Left kidney (tissue), 1 donor: ENCODE measurements at regions not wholly inside any gene's neighbourhood (a gene's known extent, or its start where the extent isn't known, plus 50 kb on each side); places are given as distances from the start of the nearest gene placed in this dataset.

Experiments
- DNase-seq: peaks from one replicate; pipeline ENCODE4 v3.0.0-alpha.2; 2013

DNA sequence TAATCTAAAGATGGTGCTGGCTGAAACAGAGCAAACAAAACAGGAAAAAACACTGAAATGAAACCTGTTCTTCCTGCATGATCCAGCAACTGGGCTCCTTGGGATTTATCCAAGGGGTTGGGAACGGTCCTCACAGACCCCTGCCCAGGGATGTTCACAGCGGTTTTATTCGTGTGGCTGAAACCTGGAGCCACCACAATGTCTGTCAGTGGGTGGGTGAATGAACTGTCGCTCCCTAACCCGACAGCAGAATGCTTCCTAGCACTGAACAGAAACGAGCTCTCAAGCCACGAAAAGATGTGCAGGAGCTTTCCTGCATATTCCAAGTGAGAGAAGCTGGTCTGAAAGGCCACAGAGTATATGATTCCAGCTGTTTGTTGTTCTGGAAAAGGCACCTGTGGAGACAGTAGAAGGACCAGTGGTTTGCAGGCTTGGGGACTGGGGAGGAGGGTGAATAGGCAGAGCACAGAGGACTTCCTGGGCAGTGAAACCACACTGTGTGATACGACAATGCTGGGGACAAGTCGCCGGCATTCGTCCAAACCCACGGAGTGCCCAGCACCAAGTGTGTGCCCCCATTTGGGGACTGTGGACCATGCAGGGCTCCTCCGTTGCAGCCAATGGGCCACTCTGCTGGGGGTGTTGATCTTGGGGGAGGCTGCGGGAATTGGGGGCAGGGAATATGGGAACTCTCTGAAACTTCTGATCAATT lies 73.9 kb downstream of the TEX29 start:
- no peak for DNase-seq

DNA sequence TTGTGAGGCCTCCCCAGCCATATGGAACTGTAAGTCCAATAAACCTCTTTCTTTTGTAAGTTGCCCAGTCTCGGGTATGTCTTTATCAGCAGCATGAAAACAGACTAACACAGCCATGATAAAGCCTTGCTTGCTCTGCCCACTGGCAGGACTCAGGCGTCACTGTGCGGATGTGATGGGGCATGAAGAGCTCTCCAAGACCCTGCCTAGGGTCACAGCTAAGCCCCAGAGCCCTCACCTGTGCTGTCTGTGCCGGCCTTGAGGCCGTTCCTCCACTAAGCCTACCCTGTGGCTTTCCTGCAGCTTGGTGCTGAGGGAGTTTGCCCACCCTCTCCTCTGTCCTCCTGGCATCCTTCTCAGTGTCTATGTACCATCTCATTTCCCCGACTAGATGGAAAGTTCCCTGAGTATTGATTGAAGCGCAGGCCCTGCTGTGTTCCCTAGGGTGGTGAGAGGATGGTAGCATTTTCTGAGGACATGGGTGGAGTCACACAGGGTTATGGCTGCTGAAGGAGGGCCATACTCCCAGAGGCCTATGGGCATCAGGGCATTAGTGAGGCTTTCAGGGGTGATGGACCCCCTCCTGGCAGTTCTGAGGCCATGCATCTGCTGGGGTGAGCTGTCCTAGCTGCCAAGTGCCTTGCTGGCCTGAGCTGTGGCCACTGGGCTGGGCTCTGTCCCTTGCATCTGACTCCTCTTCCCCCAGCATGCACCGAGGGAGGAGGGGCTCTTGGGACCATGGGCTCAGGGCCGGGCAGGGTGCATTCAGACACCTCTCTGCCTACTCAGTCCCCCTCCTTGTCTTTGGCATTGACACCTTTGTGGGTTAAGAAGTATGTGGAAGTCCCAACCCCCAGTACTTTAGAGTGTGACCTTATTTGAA lies 75.3 kb downstream of the TEX29 start:
- no peak for DNase-seq

DNA sequence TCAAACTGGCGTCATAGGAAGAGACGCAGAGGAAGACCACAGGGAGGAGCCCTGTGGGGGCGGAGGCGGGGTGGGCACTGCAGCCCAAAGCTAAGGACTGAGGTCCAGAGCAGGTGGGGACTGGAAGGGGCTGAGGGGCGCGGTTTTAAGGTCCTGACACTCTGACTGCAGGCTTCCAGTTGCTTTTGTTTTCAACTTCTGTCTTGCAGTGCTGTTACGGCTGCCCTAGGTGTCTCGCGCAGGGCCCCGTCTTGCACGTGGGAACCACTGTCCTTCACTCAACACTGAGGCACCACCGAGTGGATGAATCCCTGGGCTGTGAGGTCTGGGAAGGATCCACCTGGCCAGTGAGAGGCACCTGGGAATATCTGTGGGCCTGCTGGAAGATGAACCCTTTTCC lies 76.0 kb downstream of the TEX29 start:
- no peak for DNase-seq

DNA sequence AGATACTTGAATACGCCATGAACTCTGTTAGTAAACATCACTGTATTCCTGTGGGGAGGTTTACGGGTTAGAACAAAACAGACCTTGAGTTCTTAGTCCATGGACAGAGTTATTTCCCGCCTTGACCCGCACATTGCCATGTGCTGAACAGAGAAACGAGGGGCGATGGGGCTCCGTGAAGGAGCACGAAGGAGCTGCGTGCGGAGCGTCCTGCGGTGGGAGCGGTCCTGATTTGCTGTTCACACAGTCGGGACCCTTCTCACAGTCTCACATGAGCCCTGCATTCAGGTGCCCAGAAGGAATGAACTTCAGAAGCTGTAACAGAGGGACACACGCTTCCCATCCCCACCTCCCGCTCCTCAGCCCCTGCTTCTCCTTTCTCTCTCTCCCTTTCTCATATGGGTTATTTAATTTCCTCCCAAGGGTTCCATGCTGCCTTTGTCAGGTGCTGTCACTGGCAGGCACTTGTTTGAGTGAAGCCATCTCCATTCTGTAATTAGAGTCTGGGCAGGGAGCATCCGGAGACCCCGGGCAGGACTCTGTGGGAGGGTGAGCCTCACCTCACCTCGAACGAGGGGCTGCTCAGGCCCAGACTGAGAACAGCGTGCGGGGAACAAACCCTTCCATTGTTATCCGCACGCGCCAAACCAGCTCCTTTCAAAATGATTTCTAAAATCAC lies 76.9 kb downstream of the TEX29 start:
- no peak for DNase-seq

DNA sequence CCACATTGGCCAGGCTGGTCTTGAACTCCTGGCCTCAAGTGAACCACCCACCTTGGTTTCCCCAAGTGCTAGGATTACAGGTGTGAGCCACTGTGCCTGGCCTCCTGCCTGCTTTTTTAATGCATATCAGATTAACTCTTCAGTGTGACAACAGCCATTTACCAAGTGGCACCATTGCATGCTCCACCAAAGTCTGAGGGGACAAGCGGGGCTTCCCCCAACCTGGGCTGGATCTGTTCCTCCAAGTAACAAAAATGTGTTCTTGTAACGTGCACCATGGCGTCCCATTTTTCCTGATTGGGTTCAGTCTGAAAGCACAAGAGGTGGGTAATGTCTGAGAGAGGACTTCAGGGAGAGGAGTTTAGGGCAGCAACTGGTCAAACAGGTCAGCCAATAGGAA lies 77.8 kb downstream of the TEX29 start:
- DNase-seq, result no peak

DNA sequence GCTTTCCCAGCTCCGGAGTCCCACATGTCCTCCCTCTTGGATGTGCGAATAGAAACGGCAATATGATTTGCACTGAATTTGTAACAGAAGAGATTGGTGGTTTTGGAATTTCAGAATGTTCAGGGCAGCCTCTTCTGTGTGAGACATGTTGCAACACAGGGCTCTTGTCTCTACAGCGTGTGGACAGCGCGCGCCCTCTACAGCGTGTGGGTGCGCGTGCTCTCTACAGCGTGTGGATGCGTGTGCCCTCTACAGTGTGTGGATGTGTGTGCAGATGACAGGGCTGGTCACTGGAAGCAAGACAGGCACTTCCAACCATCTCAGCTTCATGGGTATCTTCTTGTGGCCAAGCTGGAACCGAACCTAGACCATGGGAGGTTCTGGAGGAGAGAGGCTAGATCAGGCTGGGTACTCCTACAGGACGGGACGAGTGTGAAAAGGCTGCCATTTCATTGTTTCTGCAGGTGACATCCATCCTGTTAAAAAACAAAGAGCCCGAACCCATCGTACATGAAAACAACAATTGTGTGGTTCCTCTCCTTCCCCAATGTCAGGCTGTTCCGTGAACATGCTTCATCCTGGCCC lies 78.4 kb downstream of the TEX29 start:
- DNase-seq, result no peak

DNA sequence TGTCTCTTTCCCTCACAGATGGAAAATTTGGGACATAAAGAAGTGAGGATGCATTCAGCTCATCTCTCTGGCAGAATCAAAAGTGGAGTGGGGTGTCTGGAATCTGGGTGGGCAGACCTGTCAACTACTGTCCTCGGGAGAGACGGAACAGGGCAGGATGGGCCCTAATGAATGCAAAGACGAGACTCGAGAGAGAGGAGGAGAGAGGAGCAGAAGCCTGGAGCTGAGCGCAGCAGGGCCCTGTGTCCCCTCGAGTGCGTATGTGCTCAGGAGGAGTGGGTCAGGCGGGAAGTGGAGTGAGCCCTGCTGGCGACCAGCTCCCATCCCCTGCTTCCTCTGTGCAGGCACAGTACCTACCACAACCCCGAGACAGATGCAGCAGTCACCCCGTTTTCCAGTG lies 78.9 kb downstream of the TEX29 start:
- DNase-seq, result no peak

DNA sequence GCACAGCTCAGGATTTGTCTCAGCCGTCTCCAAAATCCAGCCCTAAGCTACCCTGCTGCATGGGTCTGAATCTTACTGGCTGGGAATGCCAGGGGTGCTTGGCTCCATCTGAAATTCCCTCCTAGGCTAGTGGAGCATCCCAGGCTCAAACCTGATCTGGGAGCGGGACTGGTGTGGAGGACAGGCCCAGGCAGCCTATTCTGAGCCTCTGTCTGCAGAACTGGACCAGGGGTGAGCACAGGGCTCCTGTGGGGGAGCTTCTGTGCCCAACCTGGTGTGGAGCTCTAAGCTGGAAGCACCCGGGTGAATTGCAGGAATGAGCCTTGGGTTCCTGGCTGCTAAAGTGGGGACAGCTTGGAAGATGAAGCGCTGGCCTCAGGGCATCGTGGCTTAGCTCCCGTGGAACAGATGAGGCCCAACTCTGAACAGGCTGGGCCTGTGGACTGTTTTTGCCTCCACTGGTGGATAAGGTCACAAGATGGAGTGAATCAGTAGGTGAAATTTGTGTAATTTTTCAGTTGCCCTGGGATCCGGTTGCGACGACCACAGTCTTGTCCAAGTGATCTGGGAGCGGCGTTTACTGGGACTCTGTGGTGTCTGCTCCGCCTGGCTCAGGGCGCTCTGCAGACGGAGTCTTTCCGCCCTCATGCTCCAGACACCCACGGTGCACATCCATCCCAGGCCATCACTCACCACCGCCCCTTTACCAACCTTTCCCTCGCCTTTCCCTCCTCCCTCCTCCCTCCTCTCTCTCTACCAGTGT lies 79.5 kb downstream of the TEX29 start:
- no peak for DNase-seq

DNA sequence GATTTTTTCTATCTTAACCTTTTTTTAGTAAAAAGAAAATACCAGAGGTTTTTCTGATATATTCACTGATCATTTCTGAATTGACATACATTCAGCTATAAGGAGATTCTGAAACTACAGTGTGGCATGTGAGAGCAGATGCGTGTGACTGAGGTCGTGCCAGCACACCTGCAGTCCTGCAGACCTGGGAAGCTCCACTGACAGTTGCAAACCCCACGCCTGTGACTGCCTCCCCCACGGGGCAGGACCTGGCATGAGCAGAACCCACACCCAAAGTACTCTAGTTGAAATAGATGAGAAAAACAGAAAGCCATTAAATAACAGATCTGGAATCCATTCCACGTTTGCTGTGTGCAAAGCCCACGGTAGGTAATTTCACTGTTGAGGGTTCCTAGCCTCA lies 80.7 kb downstream of the TEX29 start:
- DNase-seq, result no peak

DNA sequence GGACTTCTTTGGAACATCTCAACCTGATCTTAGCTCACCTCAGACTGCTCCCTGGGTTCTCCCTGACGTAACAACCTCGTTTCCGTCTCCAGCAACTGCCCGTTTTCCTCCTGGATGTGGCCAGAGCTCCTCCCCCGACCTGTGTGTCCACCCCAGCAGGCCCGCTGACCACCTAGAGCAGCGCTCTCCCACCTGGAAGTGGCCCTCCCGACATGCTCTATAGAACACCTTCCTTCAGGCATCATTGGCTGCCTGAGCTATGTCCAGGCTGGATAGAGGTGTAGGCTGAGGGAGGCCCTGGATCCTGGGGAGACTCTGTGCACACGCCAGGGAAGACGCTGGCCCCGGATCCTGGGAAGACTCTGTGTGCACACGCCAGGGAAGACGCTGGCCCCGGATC lies 81.3 kb downstream of the TEX29 start:
- no peak for DNase-seq

DNA sequence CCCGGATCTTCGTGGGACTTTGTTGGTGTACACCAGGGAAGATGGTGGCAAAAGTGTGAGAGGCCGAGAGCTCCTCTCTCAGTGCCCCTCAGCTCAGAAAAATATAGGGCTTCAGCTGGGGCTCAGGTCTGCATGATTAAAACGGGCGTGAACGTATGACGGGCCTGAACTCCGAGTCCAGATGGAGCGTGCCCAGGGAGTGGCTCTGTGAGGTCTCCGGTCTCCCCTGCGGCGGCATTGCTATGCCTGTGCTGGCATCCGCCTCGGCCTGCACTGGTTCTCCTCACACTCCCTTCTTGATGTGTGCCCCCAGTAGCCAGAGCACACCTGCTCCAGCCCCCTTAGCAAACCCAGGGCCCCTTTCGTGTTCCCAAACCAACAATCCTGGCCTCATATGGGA lies 82.0 kb downstream of the TEX29 start:
- DNase-seq, result no peak

DNA sequence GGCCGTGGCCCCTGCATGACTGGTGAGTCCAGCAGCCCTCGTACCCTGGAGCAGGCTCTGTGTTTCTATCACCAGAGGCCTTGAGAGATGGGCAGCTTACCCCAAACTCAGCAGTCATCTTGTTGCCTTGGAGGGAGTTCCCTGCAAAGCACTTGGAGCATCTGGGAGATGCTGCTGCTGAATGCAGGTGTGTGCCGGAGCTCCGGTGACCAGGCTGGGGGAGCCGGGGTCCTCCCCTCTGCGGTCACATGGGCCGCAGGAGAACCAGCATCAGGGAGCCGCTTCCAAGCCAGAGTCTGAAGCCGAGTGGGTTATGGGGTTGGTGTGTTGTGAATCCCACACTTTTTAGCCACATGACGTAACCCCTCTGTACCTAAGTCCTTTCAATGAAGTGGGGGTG lies 82.8 kb downstream of the TEX29 start:
- no peak for DNase-seq

DNA sequence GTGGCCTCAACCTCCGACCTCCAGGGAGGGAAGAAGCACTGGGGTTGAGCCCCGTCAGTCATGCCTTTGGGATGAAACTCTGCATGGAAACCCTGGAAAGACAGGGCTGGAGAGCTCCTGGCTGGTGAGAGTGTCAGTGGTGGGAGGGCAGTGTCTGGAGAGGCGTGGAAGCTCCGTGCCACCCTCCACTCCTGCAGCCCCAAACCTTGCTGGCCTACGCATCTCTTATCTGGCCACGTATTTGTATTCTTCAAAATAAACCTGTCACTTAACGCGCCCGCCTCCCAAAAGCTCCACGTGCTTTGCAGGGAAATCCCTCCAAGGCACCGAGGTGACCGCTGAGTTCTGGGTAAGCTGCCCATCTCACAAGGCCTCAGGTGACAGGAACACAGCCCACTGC lies 84.3 kb downstream of the TEX29 start:
- no peak for DNase-seq

DNA sequence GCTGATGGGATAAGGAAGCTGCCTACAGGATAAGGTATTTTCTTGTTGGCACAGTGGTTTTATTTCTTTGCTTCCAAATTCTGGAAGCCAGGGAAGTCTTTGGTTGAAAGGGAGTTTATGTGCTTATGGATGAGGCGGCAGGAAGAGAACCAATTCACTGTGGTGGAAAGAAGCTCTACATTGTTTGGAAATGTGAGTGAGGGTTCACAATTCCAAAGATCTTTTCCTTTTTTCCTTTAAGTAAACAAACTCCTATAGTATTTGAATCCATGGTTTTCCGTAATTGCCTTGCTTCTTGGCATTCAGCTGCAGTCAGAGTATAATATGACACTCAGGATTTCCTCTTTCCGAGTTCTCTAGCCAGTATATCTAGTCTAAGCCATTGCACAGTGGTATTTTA lies 86.2 kb downstream of the TEX29 start:
- DNase-seq, result no peak

DNA sequence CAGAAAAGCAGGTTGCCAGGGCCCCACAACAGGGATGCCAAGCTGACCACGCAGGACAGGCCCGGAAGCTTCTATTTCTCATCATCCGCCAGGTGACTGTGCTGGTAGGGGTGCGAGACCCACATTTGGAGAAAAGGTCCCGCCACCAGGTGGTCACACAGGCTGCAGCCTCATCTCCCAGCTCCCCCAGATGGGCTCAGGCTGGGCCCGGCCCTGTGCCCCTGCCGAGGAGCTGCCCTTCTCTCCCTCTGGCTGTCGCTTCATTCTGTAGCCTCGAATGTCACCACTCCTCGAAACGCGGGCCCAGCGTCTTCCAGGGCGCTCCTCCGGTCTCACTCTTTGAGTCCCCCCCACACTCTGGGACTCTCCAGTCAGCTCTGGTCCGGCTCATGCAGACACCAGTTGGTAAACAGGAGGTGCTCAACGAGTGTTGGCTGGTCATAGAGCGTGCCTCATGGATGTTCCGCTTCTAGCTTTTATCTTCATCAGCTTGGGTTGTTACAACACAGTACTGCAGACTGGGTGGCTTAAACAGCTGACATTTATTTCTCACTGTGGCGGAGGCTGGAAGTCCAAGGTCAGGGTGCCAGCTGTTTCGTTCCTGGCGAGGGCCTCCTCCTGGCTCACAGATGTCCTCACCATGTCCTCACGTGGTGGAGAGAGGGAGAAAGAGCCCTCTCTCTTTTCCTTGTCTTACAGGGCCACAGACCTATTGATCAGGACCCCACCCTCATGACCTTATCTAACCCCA lies 87.1 kb downstream of the TEX29 start:
- no peak for DNase-seq

DNA sequence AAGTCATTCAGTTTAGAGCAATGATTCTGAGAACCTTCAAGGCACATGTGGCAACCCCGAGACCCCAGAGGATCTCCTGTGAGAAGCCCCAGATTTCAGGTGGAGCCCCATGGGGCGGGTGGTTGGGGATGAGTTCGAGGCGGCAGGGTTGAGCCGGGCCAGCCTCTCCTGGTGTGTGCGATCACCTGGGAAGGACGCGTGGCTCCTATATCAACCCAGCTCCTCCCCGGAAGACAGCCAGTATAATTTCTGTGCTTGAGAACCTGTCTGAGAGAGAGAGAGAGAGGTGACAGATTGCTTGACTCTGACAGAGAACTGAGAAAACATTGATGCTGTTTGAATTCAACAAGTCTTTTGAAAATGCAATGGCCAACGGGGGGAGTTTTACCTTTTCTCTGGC lies 89.0 kb downstream of the TEX29 start:
- no peak for DNase-seq

DNA sequence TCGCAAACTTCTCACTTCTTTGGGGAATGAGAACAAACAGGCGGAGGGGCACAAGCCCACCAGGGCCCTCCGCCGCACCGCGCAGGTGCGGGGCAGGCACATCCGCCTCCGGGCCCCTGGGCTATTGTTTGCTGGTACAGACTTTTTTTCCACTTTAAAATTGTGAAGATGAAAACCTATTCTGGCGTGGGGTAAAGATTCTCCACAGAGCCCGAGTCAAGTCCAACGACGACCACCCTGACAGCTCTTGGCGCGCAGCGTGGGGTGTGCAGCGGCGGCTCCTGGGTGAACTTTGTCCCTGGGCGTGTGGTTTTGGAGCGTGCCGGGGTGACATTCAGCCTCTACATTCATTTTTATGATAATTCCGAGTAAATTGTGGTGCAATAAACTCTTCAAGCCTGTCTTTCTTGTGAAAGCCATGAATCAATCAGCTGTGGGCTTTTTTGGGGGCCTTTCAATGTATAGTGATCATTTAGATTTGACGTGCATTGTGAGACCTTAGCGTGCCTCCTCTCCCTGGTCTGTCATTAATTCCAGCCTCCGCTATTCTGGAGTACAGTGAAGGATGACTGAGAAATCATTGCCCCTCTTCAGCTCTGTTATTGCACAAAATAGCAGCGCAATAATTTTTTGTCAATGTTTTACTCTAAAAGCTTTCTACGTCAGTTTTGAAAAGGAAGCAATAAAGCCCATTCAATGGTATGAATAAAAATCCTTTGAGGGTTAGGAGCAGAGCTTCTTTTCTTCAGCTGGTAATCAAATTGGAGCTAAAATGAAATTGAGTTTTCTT lies 90.0 kb downstream of the TEX29 start:
- DNase-seq, result no peak

DNA sequence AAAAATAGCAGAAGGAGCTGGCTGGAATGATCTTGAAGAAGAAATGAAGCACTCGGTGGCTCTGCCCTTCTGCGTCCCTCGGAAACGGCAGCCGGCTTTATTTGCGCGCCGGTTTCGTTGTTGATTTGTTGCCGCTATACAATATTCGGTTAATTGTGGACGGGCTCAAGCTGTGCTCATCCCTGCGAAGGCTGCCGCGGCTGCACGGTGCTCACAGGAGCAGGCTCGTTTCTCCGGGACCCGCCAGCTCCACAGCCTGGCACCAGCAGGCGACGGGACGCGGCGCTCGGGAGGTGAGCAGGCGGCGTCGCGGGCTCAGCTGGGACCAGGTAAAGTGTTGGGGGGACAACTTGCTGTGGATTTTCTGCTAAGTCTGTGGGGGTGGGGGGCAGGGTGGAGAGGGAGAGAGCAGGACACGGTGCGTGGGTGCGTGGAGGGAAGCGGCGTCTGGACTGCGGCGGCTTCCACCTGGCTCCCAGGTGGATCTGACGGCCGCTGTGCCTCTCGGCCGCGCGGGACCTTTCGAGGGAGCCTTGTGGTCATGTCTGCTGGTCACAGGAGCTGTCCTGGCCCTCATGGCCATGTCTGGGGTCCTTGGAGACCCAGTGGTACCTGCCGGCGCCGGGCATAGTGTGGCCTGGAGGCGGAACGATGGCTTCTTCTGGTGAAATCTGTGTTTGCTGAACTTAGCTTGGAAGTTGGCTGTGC lies 90.9 kb downstream of the TEX29 start:
- no peak for DNase-seq

DNA sequence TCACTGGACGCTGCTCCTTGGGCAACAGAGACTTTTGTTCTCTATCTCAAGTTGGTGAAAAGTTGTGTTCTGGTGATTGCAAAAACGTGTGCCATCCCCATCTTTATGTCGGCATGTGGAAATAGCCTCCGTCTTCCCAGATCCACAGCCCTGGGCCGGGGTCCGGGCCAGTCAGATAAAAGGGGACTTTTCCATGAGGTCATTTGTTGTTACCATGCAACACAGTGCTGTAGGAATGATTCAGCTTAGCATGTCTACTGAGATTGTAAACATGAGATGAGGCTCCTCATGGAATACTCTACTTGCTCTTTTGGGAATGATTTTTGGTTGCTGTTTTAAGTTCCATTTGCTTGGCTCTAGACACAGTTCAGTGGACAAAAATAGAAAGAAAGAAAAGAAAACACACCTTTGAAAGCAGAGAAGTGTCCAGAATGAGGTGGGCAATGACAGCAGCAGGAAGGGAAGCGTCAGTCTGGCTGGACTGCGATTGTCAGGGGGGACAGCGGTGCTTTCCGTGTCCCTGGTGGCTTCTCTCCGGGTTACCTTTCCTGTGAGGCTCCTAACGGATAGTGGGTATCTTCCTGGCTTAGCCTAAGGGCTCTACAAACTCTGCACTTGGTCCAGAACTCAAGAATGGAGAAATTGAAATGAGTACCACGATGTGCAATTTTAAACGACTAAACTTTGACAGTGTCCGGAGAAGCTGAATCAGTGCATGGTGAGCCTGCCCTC lies 91.6 kb downstream of the TEX29 start:
- no peak for DNase-seq
